ELF-1 (cell line): ENCODE measurements at regions not wholly inside any gene's neighbourhood (a gene's known extent, or its start where the extent isn't known, plus 50 kb on each side); places are given as distances from the start of the nearest gene placed in this dataset.
A peak's percentile ranks its signal among the peaks of the same experiment; 100 is the strongest.
"Not testable (repeated sequence)": the region's sequence is repeated elsewhere in the genome, so short reads cannot be mapped to it uniquely, and the experiment has no call there.

ENCODE experiments used
- DNase-seq: peaks from one replicate; pipeline ENCODE4 v3.0.0-alpha.2; 2016; ENCODE audit warnings: low read depth, low spot score

GRCh38 chr16:25443994-25444393 is 186.3 kb upstream of the ZKSCAN2 start:
- DNase-seq = no peak

GRCh38 chr16:25434064-25434463 is 176.4 kb upstream of the ZKSCAN2 start:
- no peak for DNase-seq

GRCh38 chr16:25433388-25433787 is 175.7 kb upstream of the ZKSCAN2 start:
- no peak for DNase-seq

DNA sequence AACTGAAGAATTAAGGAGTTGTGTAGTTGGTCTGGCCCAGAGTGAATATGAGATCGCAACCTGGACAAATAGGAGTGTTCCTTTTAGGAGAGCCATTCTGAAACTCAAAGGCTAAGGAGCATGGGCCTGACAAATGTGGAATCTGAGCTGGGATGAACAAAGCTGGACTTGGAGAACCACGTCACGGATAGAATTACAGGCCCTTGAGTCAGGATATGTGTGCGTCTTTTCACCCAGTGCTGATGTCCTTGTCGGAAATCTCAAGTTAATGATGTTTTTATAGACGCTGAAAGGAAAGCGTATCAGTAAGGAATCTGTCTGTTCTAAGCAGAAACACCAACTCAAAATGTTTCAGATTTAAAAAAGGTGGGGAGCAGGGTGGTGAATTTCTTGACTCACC is 173.8 kb upstream of the ZKSCAN2 start:
- DNase-seq = no peak

- no peak for DNase-seq
Observed at GRCh38 chr16:25426829-25427228, 169.2 kb upstream of the ZKSCAN2 start.

- no peak for DNase-seq
Observed at GRCh38 chr16:25419681-25420080, 162.0 kb upstream of the ZKSCAN2 start.

DNA sequence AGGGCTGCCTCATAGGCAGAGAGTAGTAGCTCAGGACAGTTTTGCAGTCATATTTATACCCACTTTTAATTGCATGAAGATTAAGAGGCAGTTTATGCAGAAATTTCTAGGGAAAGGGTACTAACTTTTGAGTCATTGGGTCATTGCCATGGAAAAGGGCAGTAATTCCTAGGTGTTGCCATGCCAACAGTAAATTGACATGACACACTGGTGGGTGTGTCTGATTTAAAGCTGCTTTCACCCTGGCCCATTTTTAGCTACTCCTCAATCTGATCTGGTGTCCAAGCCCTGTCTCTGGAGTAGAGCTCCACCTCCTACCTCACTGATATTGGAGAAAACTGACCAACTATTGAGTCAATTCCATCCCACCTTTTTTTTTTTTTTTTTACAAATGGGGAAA is 161.5 kb upstream of the ZKSCAN2 start:
- DNase-seq = no peak

DNA sequence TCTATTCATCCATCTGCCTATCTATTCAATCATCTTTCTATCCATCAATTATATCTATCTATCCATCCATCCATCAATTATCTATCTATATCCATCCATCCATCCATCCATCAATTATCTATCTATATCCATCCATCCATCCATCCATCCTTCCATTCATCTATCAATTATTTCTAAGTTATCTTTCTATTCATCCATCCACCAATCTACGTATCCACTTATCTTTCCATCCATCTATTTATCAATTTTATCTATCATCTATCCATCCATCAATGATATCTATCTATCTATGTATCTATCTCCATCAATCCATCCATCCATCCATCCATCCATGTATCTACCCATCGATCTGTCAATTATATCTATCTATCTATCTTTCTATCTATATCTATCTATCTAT is 158.4 kb upstream of the ZKSCAN2 start:
- DNase-seq = no peak

- DNase-seq = no peak
Observed at GRCh38 chr16:25413975-25414374, 156.3 kb upstream of the ZKSCAN2 start.

DNA sequence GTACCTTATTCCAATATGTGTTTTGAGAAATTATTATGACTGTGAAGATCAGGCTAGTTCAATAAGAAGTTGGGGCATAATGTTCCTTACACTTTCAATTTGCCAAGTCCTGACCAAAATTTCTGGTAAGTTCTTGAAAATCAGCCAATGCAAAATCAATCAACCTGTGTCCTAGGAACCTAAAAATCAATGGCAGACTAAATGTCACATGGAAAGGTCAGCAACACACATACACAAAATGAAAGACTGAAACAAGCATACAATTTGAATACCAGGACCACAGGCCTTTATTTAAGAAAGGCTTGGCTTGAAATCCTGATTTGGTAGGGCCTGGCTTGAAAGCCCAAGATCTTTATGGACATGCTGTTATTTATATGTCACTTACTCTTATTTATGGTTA is 155.5 kb upstream of the ZKSCAN2 start:
- DNase-seq = no peak

DNA sequence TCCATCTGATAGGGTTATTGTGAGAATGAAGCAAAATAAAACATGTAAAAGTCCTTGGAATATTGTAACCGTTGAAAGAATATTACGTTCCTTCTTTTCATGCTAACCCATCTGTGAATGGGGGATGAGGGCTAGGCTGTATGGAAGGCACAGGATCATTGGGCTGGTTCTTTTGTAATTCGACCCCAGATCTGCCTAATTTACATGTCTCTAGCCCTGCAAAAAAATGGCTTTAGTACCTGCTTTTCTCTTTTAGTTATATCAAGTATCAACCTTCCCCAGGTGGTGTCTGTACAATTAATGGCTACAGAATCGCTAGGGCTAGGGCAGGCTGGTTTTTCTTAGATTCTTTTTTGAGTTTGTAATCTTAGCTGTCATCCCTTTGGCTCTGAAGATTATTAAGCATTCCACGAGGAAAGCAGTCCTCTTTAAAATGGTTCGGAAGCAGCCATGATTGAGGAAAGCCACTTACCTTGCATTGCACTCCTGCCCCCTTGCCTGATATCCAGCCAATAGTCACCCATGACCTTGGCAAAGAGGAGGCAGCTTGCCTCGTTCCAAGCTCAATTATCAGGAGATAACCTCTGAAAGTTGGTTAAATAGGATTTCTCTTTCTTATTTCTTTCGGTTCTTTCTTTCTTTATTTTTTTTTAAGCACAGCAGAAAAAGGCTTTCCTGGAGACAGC is 153.9 kb upstream of the ZKSCAN2 start:
- no peak for DNase-seq

GRCh38 chr16:25403852-25404251 is 146.2 kb upstream of the ZKSCAN2 start:
- DNase-seq = no peak

DNA sequence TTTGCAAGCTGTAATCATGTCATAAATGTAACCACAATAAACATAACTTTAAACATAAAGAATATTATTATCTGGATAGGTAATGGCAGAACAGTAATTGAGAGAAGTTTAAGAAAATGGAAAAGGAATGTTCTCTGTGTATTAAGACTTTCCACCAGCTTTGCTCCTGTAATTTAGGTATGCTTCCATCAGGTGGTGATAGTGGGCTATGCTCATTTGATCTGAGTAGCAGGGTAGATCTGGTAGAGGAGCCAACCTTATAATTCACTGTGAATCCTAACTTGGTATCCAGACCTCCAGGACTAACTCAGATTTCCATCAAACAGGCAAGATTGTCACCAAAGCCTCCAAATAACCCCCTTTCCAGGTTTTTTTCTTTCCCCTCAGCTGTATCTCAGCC is 137.9 kb upstream of the ZKSCAN2 start:
- DNase-seq = no peak

DNA sequence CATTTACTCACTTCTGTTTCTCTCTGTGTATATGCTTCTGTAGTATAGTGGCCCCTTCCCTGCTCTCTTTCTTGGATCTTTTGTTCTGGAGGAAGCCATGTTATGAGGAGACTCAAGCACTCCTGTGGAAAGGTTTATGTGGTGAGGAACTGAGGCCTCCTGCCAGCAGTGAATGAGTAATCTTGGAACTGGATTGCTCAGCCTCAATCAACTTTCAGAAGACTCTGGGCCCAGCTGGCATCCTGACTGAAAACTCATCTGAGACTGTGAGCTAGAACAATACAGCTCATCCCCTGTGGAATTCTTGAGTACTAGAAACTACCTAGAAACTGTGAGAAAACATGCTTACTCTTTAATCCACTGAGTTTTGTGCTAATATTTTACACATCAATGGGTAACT is 133.1 kb upstream of the ZKSCAN2 start:
- DNase-seq = no peak

DNA sequence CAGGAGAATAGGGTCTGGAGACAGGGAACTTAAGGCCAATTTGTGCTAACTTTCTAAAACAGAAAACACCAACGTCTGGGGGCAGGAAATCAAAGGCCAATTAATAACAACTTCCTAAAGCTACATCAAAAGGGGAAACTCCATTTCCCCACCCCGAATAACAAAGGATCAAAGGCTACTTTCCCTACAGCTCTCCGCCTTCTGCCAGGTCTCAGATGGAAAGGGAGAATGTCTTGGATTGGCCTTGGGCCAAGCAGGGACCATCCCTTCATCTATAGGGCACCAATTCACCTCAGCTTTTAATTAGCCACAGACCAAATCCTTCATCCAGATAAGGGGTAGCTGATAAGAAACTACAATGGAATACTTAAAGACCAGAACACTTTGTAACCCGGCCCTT is 116.9 kb upstream of the ZKSCAN2 start:
- peak; percentile 79 for DNase-seq

GRCh38 chr16:25372716-25373115 is 115.1 kb upstream of the ZKSCAN2 start:
- DNase-seq = no peak

- DNase-seq = no peak
Observed at GRCh38 chr16:25371342-25371741, 113.7 kb upstream of the ZKSCAN2 start.

- DNase-seq = no peak
Observed at GRCh38 chr16:25370541-25370940, 112.9 kb upstream of the ZKSCAN2 start.

- no peak for DNase-seq
Observed at GRCh38 chr16:25367773-25368524, 110.3 kb upstream of the ZKSCAN2 start.

GRCh38 chr16:25366078-25366477 is 108.4 kb upstream of the ZKSCAN2 start:
- no peak for DNase-seq

GRCh38 chr16:25359516-25359915 is 101.9 kb upstream of the ZKSCAN2 start:
- DNase-seq = not testable (repeated sequence)

DNA sequence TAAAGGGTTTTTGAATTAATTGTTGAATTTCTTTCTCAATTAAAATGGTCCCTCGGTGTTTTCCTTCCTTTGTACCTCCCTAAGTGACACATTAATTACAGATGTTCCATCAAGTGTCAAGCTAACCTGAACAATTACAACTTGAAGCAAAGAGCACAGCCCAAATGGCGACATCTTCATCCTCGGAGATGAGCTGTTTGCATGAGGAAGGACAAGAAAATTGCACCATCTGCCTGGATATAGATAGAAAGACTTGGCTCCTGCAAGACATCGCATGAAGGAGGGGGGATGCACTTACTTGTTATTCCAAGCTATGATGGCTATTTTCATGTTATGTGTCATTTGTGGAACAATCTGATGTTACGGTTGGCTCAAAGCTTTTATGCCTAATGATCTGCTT is 86.4 kb upstream of the ZKSCAN2 start:
- no peak for DNase-seq

DNA sequence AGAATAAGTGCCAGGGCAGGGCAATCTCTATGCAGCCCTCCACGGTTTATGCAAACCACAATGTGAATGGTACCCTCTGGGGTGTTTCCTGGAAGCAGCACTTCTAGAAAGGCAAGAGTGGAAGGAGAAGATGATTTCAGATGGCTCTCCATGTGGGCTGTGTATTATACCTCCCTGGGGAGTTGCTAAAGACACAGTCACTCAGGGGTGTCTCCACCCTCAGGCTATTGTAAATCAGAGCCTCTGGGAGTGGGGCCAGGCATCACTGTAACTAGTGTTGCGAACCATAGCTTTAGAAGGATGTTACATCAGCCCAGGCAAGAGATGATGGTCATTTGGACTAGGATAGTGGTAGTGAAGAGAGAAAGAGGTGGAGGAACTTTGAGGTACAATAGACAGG is 83.3 kb upstream of the ZKSCAN2 start:
- no peak for DNase-seq
